Heart left ventricle (tissue), 16 donors: ENCODE measurements at regions not wholly inside any gene's neighbourhood (a gene's known extent, or its start where the extent isn't known, plus 50 kb on each side); places are given as distances from the start of the nearest gene placed in this dataset.

ENCODE experiments used
- ATAC-seq, 4 donors: fragments of 200-7000 bp; cut with Tn5 transposase; one replicate each; pipeline ENCODE4 v1.9.1; 2020 to 2022; ENCODE audit warnings: moderate library complexity in 4 of 4, mild to moderate bottlenecking in 3 of 4, moderate number of reproducible peaks in 1 of 4
- DNase-seq, 5 donors: peaks; one replicate each; pipeline ENCODE4 v3.0.0-alpha.2; 2020
- H3K27ac ChIP-seq, 12 donors: fragments of 200-600 bp; sonication (generic) in 4 of 12; one replicate each; pipeline versions ENCODE4 v1.5.0 to v1.8.0; 2016 to 2022; ENCODE audit warnings: mild to moderate bottlenecking in 2 of 12
- H3K27me3 ChIP-seq, 9 donors: fragments of 200-600 bp; sonication (generic) in 2 of 9; one replicate each; pipeline versions ENCODE4 v1.5.1 to v1.8.0; 2016 to 2022; ENCODE audit warnings: mild to moderate bottlenecking in 3 of 9
- H3K36me3 ChIP-seq, 9 donors: fragments of 200-600 bp; sonication (generic) in 2 of 9; one replicate each; pipeline versions ENCODE4 v1.5.0 to v1.8.0; 2018 to 2022; ENCODE audit warnings: mild to moderate bottlenecking in 2 of 9
- H3K4me1 ChIP-seq, 12 donors: fragments of 200-600 bp; sonication (generic) in 4 of 12; one replicate each; pipeline versions ENCODE4 v1.5.0 to v1.8.0; 2016 to 2022; ENCODE audit warnings: mild to moderate bottlenecking in 3 of 12
- H3K4me3 ChIP-seq, 12 donors: fragments of 200-600 bp; sonication (generic) in 4 of 12; one replicate each; pipeline versions ENCODE4 v1.5.0 to v1.8.0; 2017 to 2022; ENCODE audit warnings: mild to moderate bottlenecking in 9 of 12, moderate library complexity in 4 of 12
- H3K9me3 ChIP-seq, 12 donors: fragments of 200-600 bp; sonication (generic) in 4 of 12; one replicate each; pipeline versions ENCODE4 v1.5.0 to v1.8.0; 2016 to 2022; ENCODE audit warnings: mild to moderate bottlenecking in 1 of 12
- POLR2A ChIP-seq, 2 donors: fragments of 450-650 bp; IDR thresholded peaks; one replicate each; pipeline ENCODE4 v1.6.1; 2017; ENCODE audit warnings: antibody characterized with exemption in 2 of 2, mild to moderate bottlenecking in 2 of 2, moderate library complexity in 2 of 2
- WGBS, 4 donors: extraction: QIAGEN DNeasy Blood & Tissue Kit in 2 of 4; methylation state at CpG; one replicate each; pipeline versions ENCODE4 v1.1.5 to v1.1.7; 2013 to 2018; 5-methylcytosine and 5-hydroxymethylcytosine counted together
- intact Hi-C, 10 donors: fragments of 100-400 bp; cut with DNase I; formaldehyde crosslinking; loops; one replicate each; pipeline versions ENCODE4 v1.11.1 to v1.14.2; 2022
- TF ChIP-seq, protein P1 (sequence below), 12 donors: fragments of 200-600 bp; sonication (generic) in 4 of 12; IDR thresholded peaks; one replicate each; pipeline versions ENCODE4 v1.5.0 to v1.8.0; 2018 to 2022; ENCODE audit warnings: antibody characterized with exemption in 12 of 12, mild to moderate bottlenecking in 5 of 12
- donor health status: ischemic (EF 13 %, LVEDD 7.1; RV severe dilation, severe dysfunction).
- donor health status: healthy with polysubstance abuse.
- donor health status: DM: no; HTN: yes; CAD: no.
- donor health status: DM: no; HTN: no; CAD: no.
- donor health status: ischemic (EF 25% LVEDD 6.9; RV normal size, moderate dysfunction).
- donor health status: ischemic (EF 25% LVEDD 5.7; RV mildly dilated, moderate dysfunction).
- donor health status: healthy.
- donor health status: DM: yes; HTN: yes; CAD: no.
- donor health status: ischemic (EF 35%, LVEDD 5.7; RV mildly dilated, moderate dysfunction).
- donor health status: nonischemic (EF 11% LVEDD 7.7; RV severe dilation, severe dysfunction).
- donor health status: DM: yes; HTN: yes; CAD: no.
- donor health status: PGD.
- donor health status: ischemic (EF 29% LVEDD 5.4; RV normal size, mild dysfunction).
- donor health status: nonischemic (EF 23%, LVEDD 6.1; RV moderate dilation, normal function).

DNA sequence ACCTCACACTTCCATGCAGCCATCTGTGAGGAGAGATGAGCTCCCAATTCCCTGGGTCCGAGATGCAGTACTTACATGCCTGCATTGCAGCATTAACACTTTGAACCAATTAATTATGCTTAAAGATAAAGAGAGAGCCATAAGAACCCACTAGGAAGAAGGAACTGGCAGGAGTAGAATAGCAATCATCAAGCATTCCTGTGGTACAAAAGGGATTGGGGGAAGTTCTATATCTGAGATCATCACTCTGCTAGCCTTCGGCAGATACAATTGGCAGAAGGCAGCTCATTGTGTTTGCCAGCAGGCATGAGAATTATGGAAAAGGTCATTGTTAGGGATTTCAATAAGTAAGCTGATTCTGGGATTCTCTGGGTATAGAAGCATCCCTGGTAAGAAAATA, 891.4 kb downstream of the NTRK3 start:
- Histone ChIP-seq H3K27me3 (no peaks in the 10 kb centered on the region), H3K27ac (no peak overlapping the region), H3K36me3 (no peaks in the 10 kb centered on the region), H3K4me1 (no peaks in the 10 kb centered on the region), H3K9me3 (peaks cover 0 to 8% (median 0%) of the 10 kb centered on the region in 12 donors), H3K4me3 (no peak overlapping the region)
- intact Hi-C loops: loop anchor here in 1 of 10 donors (5.0 kb wide), 1 partner anchor 48 kb away; no protein-coding TSS in a partner anchor
- ATAC-seq (no peak), DNase-seq (no peak)
- TF ChIP-seq, protein P1, sequence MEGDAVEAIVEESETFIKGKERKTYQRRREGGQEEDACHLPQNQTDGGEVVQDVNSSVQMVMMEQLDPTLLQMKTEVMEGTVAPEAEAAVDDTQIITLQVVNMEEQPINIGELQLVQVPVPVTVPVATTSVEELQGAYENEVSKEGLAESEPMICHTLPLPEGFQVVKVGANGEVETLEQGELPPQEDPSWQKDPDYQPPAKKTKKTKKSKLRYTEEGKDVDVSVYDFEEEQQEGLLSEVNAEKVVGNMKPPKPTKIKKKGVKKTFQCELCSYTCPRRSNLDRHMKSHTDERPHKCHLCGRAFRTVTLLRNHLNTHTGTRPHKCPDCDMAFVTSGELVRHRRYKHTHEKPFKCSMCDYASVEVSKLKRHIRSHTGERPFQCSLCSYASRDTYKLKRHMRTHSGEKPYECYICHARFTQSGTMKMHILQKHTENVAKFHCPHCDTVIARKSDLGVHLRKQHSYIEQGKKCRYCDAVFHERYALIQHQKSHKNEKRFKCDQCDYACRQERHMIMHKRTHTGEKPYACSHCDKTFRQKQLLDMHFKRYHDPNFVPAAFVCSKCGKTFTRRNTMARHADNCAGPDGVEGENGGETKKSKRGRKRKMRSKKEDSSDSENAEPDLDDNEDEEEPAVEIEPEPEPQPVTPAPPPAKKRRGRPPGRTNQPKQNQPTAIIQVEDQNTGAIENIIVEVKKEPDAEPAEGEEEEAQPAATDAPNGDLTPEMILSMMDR (IDR thresholded peaks at IDR 0.05): no peak
- no peak for TF ChIP-seq POLR2A (IDR thresholded peaks at IDR 0.05)
- 37 to 60% (median 54%) methylated on average over 2 of the region's 2 CpGs for WGBS, 4 donors

DNA sequence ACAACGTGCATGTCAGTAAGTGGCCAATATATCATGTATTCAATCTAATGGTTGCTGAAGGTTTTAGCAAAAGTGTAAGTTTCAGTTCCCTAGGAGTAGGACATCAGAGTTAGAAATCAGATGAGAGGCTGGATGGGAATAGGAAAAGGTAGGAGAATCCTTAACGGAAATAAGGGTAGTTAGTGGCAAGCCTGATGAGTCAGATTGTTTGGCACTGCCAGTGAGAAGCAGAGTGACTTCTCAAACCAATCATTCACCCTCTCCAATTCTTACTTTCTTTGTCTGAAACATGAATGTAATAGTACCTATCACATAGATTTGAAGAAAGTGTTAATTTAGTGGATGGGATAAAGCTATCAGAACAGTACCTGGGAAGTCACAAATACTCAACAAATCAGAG, 894.0 kb downstream of the NTRK3 start:
- TF ChIP-seq, protein P1 (IDR thresholded peaks at IDR 0.05): no peak
- no peak for TF ChIP-seq POLR2A (IDR thresholded peaks at IDR 0.05)
- no peak overlapping the region for H3K4me3 ChIP-seq
- intact Hi-C loops: no loop called here
- WGBS, 4 donors: 73 to 82% (median 78%) methylated on average over 2 of the region's 2 CpGs
- no peak for DNase-seq
- no peaks in the 10 kb centered on the region for H3K4me1 ChIP-seq
- H3K9me3 ChIP-seq: no peaks in the 10 kb centered on the region
- no peaks in the 10 kb centered on the region for H3K27me3 ChIP-seq
- no peak overlapping the region for H3K27ac ChIP-seq
- no peak for ATAC-seq
- no peaks in the 10 kb centered on the region for H3K36me3 ChIP-seq

DNA sequence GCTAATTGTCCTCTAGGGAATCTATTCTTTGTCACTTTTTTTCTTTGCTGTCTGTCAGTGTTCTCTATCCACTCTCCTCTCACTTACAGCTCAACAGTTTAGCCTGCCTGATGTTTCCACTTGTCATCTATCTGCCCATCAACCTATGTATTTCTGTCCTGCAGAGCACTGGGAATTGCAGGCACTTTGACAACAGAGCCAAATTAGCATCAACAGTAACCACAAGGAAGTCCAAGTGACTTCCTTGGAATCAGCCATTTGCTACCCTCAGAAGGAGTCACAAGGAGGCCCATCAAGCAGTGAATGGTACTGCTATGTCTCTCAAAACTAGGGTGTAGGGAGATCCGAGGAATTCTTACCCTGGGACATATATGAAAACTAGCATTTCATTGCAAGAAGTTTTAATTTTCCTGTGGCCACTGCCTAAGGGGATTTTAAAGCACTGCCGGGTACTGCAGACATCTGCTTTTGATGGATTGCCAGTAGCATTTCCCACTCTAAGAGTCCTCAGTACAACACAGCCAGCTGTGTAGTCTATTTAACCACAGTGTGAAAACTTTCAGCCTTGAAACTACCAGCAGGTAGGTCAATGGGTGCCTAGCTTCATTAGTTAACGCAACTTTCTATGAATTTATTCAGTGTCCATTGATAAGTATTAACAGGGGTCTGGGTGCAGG, 898.8 kb downstream of the NTRK3 start:
- H3K27ac ChIP-seq: no peak overlapping the region
- ATAC-seq (no peak), DNase-seq (no peak)
- H3K4me3 ChIP-seq: no peak overlapping the region
- H3K9me3 ChIP-seq: no peaks in the 10 kb centered on the region
- H3K27me3 ChIP-seq: no peaks in the 10 kb centered on the region
- no peak for TF ChIP-seq POLR2A (IDR thresholded peaks at IDR 0.05)
- TF ChIP-seq, protein P1 (IDR thresholded peaks at IDR 0.05): no peak
- intact Hi-C loops: no loop called here
- H3K4me1 ChIP-seq: no peaks in the 10 kb centered on the region
- no peaks in the 10 kb centered on the region for H3K36me3 ChIP-seq
- 44 to 63% (median 57%) methylated on average over 3 of the region's 3 CpGs for WGBS, 4 donors

DNA sequence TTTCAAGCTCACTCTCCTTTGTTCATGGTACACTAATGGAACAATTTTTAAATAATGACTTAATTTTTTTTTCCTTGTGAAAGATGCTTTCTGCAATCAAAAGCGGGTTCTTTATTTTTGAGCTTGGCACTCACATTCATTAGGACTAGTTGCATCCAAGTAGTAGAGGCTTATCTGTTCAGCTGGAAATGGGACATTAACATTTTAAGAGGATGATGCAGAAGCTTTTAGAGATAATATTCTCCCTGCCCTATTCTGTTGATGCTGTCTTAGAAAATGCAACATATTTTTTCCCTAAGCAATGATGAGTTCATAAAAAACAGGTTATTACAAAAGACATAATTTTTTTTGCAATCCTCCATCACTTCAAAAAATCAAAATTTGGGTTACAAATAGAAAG, 900.6 kb downstream of the NTRK3 start:
- WGBS, 4 donors: 72 to 92% (median 83%) methylated on average over 1 of the region's 1 CpG
- no peaks in the 10 kb centered on the region for H3K36me3 ChIP-seq
- H3K27me3 ChIP-seq: no peaks in the 10 kb centered on the region
- ATAC-seq (no peak), DNase-seq (no peak)
- no peaks in the 10 kb centered on the region for H3K9me3 ChIP-seq
- no peak overlapping the region for H3K4me3 ChIP-seq
- intact Hi-C loops: no loop called here
- H3K27ac ChIP-seq: no peak overlapping the region
- H3K4me1 ChIP-seq: no peaks in the 10 kb centered on the region
- no peak for TF ChIP-seq POLR2A (IDR thresholded peaks at IDR 0.05)
- TF ChIP-seq, protein P1 (IDR thresholded peaks at IDR 0.05): no peak
